ENCODE measurements at regions not wholly inside any gene's neighbourhood (a gene's known extent, or its start where the extent isn't known, plus 50 kb on each side); places are given as distances from the start of the nearest gene placed in this dataset.

DNA sequence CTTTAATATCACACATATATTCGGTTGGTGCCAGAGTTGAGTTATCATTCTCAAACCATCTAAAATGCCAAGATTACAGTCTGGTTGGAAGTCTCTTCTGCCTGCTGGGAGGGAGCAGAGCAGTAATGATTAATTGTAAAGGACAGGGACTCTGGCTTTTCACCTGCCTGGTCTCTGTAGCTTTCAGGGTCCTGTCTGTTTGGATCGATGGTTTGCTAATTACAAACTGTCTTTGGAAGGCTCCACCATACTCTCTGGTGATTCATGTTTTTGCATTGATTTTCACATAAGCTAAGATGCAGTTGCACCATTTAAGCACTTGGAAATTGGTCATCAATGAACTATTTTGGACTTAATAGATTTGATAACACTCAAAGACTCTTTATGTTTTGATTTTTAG is 350.4 kb upstream of the SATB1 start:
- no peak overlapping the region for H2AFZ ChIP-seq (ENCODE audit: low read depth, low read length)

DNA sequence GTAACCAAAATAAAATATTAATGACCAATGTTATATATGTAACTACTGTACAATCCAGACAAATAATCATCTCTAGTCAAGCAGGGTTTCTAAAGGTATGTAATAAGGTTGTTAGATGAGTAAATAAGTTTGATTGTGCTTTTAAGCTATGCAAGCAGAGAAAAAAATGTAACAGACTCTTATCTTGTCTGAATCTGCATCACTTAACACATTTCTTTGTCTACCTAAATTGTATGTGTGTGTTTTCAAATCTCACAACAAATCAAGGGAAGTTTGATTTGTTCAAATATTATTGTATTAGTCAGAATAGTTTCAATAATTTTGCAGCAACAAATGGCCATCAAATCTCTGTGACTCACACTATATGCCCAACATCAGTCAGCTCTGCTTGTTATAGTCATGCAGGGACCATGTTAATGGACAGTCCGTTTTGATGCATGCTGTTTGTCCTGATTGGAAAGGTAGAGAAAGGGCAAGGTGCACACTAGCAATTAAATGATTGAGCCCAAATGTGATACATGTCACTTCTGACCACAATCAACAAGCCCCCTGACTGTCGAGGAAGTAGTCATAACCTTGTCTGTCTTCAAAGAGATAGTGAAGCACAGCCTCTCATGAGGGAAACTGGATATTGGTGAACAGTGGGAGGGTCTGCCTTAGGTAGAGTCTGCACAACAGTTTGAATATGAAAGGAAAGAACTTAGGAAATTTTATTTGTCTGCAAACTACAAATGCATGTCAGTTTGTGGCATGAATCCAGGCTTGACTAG is 349.4 kb upstream of the SATB1 start:
- ATAC-seq (ENCODE audit: insufficient read depth, low read depth) = no peak
- TF ChIP-seq EZH2 (IDR thresholded peaks at IDR 0.05; ENCODE audit: borderline replicate concordance, low read depth, low read length, severe bottlenecking) = no peak
- TF ChIP-seq, protein P1, sequence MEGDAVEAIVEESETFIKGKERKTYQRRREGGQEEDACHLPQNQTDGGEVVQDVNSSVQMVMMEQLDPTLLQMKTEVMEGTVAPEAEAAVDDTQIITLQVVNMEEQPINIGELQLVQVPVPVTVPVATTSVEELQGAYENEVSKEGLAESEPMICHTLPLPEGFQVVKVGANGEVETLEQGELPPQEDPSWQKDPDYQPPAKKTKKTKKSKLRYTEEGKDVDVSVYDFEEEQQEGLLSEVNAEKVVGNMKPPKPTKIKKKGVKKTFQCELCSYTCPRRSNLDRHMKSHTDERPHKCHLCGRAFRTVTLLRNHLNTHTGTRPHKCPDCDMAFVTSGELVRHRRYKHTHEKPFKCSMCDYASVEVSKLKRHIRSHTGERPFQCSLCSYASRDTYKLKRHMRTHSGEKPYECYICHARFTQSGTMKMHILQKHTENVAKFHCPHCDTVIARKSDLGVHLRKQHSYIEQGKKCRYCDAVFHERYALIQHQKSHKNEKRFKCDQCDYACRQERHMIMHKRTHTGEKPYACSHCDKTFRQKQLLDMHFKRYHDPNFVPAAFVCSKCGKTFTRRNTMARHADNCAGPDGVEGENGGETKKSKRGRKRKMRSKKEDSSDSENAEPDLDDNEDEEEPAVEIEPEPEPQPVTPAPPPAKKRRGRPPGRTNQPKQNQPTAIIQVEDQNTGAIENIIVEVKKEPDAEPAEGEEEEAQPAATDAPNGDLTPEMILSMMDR (IDR thresholded peaks at IDR 0.05; ENCODE audit: borderline replicate concordance, extremely low read depth, low read length, poor library complexity, severe bottlenecking) = no peak

More for the DNA sequence above, 350.4 kb upstream of the SATB1 start:
- Histone ChIP-seq H3K27ac (ENCODE audit: low read length) (no peak overlapping the region), H4K20me1 (ENCODE audit: insufficient read depth, low read length) (no peaks in the 10 kb centered on the region), H3K9ac (ENCODE audit: low read depth, low read length) (no peak overlapping the region), H3K27me3 (ENCODE audit: insufficient read depth, low read length, poor library complexity) (no peaks in the 10 kb centered on the region), H3K4me3 (ENCODE audit: low read depth in 1 of 2, low read length in 2 of 2) (no peak overlapping the region), H3K36me3 (ENCODE audit: insufficient read depth, low read length) (no peaks in the 10 kb centered on the region), H3K9me3 (ENCODE audit: insufficient read depth, low read length, severe bottlenecking) (no peaks in the 10 kb centered on the region), H3K4me2 (ENCODE audit: insufficient read depth, low read length) (no peak overlapping the region), H3K79me2 (ENCODE audit: insufficient read depth, low read length) (no peaks in the 10 kb centered on the region), H3K4me1 (ENCODE audit: insufficient read depth, low read length) (peaks cover 30% of the 10 kb centered on the region)
- ATAC-seq (ENCODE audit: insufficient read depth, low read depth) (no peak), DNase-seq (no peak)
- no peak for TF ChIP-seq EZH2 (IDR thresholded peaks at IDR 0.05; ENCODE audit: borderline replicate concordance, low read depth, low read length, severe bottlenecking)
- TF ChIP-seq, protein P1 (IDR thresholded peaks at IDR 0.05; ENCODE audit: borderline replicate concordance, extremely low read depth, low read length, poor library complexity, severe bottlenecking) = no peak

DNA sequence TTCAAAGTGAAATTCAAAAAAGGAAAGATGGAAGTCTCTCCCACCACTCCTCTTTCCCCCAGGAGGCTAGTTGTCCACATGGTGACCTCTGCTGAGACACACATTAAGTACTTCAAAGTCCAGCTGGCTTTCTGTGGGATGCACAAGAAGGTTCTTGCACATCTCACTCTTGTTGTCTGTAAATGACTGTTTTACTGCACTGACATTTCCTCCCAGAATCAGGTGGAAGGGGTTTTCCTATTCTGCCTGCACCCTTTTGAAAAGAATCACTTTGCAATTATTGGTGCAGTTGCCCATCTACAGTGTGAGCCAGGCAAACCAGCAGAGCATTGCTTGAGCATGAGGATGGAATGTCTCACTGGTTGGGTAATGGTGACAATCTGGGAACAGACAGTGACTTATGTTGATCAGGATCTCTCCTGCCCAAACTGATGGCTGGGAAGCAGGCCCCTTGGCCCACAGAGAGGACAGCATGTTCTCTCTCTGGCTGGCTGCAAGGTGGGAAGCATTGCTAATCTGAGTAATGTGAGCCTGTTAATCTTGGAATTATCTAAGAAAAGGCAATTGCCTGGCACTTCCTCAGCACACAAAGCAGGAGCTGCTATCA is 347.7 kb upstream of the SATB1 start:
- Histone ChIP-seq H3K4me1 (ENCODE audit: insufficient read depth, low read length) (peaks cover 11% of the 10 kb centered on the region), H4K20me1 (ENCODE audit: insufficient read depth, low read length) (no peaks in the 10 kb centered on the region), H3K36me3 (ENCODE audit: insufficient read depth, low read length) (no peaks in the 10 kb centered on the region), H3K9me3 (ENCODE audit: insufficient read depth, low read length, severe bottlenecking) (no peaks in the 10 kb centered on the region), H3K27me3 (ENCODE audit: insufficient read depth, low read length, poor library complexity) (no peaks in the 10 kb centered on the region), H3K27ac (ENCODE audit: low read length) (no peak overlapping the region), H3K4me3 (ENCODE audit: low read depth in 1 of 2, low read length in 2 of 2) (no peak overlapping the region), H3K9ac (ENCODE audit: low read depth, low read length) (no peak overlapping the region), H3K79me2 (ENCODE audit: insufficient read depth, low read length) (no peaks in the 10 kb centered on the region), H3K4me2 (ENCODE audit: insufficient read depth, low read length) (no peak overlapping the region), H2AFZ (ENCODE audit: low read depth, low read length) (no peak overlapping the region)
- ATAC-seq (ENCODE audit: insufficient read depth, low read depth) (no peak), DNase-seq (no peak)
- TF ChIP-seq, protein P1 (IDR thresholded peaks at IDR 0.05; ENCODE audit: borderline replicate concordance, extremely low read depth, low read length, poor library complexity, severe bottlenecking) = no peak
- no peak for TF ChIP-seq EZH2 (IDR thresholded peaks at IDR 0.05; ENCODE audit: borderline replicate concordance, low read depth, low read length, severe bottlenecking)

More for the DNA sequence above, 349.4 kb upstream of the SATB1 start:
- H3K27me3 ChIP-seq (ENCODE audit: insufficient read depth, low read length, poor library complexity) = no peaks in the 10 kb centered on the region
- H2AFZ ChIP-seq (ENCODE audit: low read depth, low read length) = no peak overlapping the region
- H3K9me3 ChIP-seq (ENCODE audit: insufficient read depth, low read length, severe bottlenecking) = no peaks in the 10 kb centered on the region
- H3K27ac ChIP-seq (ENCODE audit: low read length) = no peak overlapping the region
- no peak overlapping the region for H3K4me3 ChIP-seq (ENCODE audit: low read depth in 1 of 2, low read length in 2 of 2)
- no peaks in the 10 kb centered on the region for H4K20me1 ChIP-seq (ENCODE audit: insufficient read depth, low read length)
- H3K4me2 ChIP-seq (ENCODE audit: insufficient read depth, low read length) = no peak overlapping the region
- no peak for DNase-seq
- no peak overlapping the region for H3K9ac ChIP-seq (ENCODE audit: low read depth, low read length)
- H3K36me3 ChIP-seq (ENCODE audit: insufficient read depth, low read length) = no peaks in the 10 kb centered on the region
- peaks cover 28% of the 10 kb centered on the region for H3K4me1 ChIP-seq (ENCODE audit: insufficient read depth, low read length)
- H3K79me2 ChIP-seq (ENCODE audit: insufficient read depth, low read length) = no peaks in the 10 kb centered on the region

Measured in DND-41 (cell line).